HEK293 (cell line): ENCODE measurements at regions not wholly inside any gene's neighbourhood (a gene's known extent, or its start where the extent isn't known, plus 50 kb on each side); places are given as distances from the start of the nearest gene placed in this dataset.

Experiments used
- CTCF ChIP-seq: fragments of 450-650 bp; formaldehyde crosslinking; IDR thresholded peaks from 2 replicates; pipeline ENCODE4 v1.5.1; 2016; ENCODE audit warnings: missing biosample characterization, missing genetic modification characterization
- KLF17 ChIP-seq: fragments of 450-650 bp; formaldehyde crosslinking; IDR thresholded peaks from 2 replicates; pipeline ENCODE4 v1.5.1; 2016; ENCODE audit warnings: missing biosample characterization, missing genetic modification characterization
- YY1 ChIP-seq: fragments of 450-650 bp; formaldehyde crosslinking; IDR thresholded peaks from 2 replicates; pipeline ENCODE4 v1.5.1; 2018; ENCODE audit warnings: missing biosample characterization, missing genetic modification characterization
- ZBTB1 ChIP-seq: fragments of 450-650 bp; formaldehyde crosslinking; IDR thresholded peaks from 2 replicates; pipeline ENCODE4 v1.5.1; 2016; ENCODE audit warnings: missing biosample characterization, missing genetic modification characterization
- ZBTB7A ChIP-seq: fragments of 450-650 bp; formaldehyde crosslinking; IDR thresholded peaks from 2 replicates; pipeline ENCODE4 v1.5.1; 2016; ENCODE audit warnings: low read depth, missing biosample characterization, missing genetic modification characterization
- ZNF112 ChIP-seq: fragments of 450-650 bp; formaldehyde crosslinking; IDR thresholded peaks from 2 replicates; pipeline ENCODE4 v1.5.0; 2017; ENCODE audit warnings: missing biosample characterization, missing genetic modification characterization
- ZNF341 ChIP-seq: fragments of 450-650 bp; formaldehyde crosslinking; IDR thresholded peaks from 2 replicates; pipeline ENCODE4; 2016; ENCODE audit warnings: low read depth, missing biosample characterization, missing genetic modification characterization
- ZNF350 ChIP-seq: fragments of 450-650 bp; formaldehyde crosslinking; IDR thresholded peaks from 2 replicates; pipeline ENCODE4 v1.5.0; 2017; ENCODE audit warnings: missing biosample characterization, mild to moderate bottlenecking, missing genetic modification characterization

GRCh38 chr4:79551555-79551954 lies 143.5 kb upstream of the GK2 start:
- TF ChIP-seq ZNF112 (tag by site-specific recombination) (no peak), CTCF (no peak), ZBTB7A (no peak), YY1 (tag by site-specific recombination) (no peak), ZNF341 (tag by site-specific recombination) (no peak), ZBTB1 (no peak), ZNF350 (no peak), KLF17 (tag by site-specific recombination) (no peak)
